ENCODE measurements at regions not wholly inside any gene's neighbourhood (a gene's known extent, or its start where the extent isn't known, plus 50 kb on each side); places are given as distances from the start of the nearest gene placed in this dataset.

- TF ChIP-seq CTCF (IDR thresholded peaks at IDR 0.05; ENCODE audit: extremely low read depth, low read depth, low read length): no peak
- Histone ChIP-seq H3K79me2 (ENCODE audit: insufficient read depth, low read length) (no peaks in the 10 kb centered on the region), H3K27ac (ENCODE audit: low read depth, low read length) (no peak overlapping the region), H2AFZ (ENCODE audit: low read length) (no peak overlapping the region), H3K4me1 (ENCODE audit: insufficient read depth, low read length) (no peaks in the 10 kb centered on the region), H3K36me3 (ENCODE audit: insufficient read depth, low read length) (no peaks in the 10 kb centered on the region), H4K20me1 (ENCODE audit: insufficient read depth, low read length) (no peaks in the 10 kb centered on the region), H3K27me3 (ENCODE audit: insufficient read depth, low read length) (no peaks in the 10 kb centered on the region), H3K4me3 (ENCODE audit: insufficient read depth, low read length) (no peak overlapping the region), H3K9me3 (ENCODE audit: low read depth, low read length) (no peaks in the 10 kb centered on the region), H3K4me2 (ENCODE audit: insufficient read depth, low read length) (no peak overlapping the region)
- DNase-seq (ENCODE audit: insufficient read length, low spot score, missing footprints): no peak
Observed at GRCh38 chr20:59448196-59448595, 147.8 kb downstream of the EDN3 start.

- Histone ChIP-seq H3K27me3 (ENCODE audit: insufficient read depth, low read length) (no peaks in the 10 kb centered on the region), H3K36me3 (ENCODE audit: insufficient read depth, low read length) (no peaks in the 10 kb centered on the region), H3K79me2 (ENCODE audit: insufficient read depth, low read length) (no peaks in the 10 kb centered on the region), H3K9me3 (ENCODE audit: low read depth, low read length) (no peaks in the 10 kb centered on the region), H3K27ac (ENCODE audit: low read depth, low read length) (no peak overlapping the region), H3K4me2 (ENCODE audit: insufficient read depth, low read length) (no peak overlapping the region), H3K4me3 (ENCODE audit: insufficient read depth, low read length) (no peak overlapping the region), H2AFZ (ENCODE audit: low read length) (no peak overlapping the region), H3K4me1 (ENCODE audit: insufficient read depth, low read length) (no peaks in the 10 kb centered on the region), H4K20me1 (ENCODE audit: insufficient read depth, low read length) (no peaks in the 10 kb centered on the region)
- DNase-seq (ENCODE audit: insufficient read length, low spot score, missing footprints): no peak
- no peak for TF ChIP-seq CTCF (IDR thresholded peaks at IDR 0.05; ENCODE audit: extremely low read depth, low read depth, low read length)
Observed at GRCh38 chr20:59448851-59449444, 148.5 kb downstream of the EDN3 start.

GRCh38 chr20:59451066-59451630 is 150.7 kb downstream of the EDN3 start:
- Histone ChIP-seq H4K20me1 (ENCODE audit: insufficient read depth, low read length) (no peaks in the 10 kb centered on the region), H3K9me3 (ENCODE audit: low read depth, low read length) (no peaks in the 10 kb centered on the region), H3K4me3 (ENCODE audit: insufficient read depth, low read length) (no peak overlapping the region), H3K4me2 (ENCODE audit: insufficient read depth, low read length) (no peak overlapping the region), H3K36me3 (ENCODE audit: insufficient read depth, low read length) (no peaks in the 10 kb centered on the region), H3K79me2 (ENCODE audit: insufficient read depth, low read length) (no peaks in the 10 kb centered on the region), H3K27me3 (ENCODE audit: insufficient read depth, low read length) (no peaks in the 10 kb centered on the region), H3K27ac (ENCODE audit: low read depth, low read length) (no peak overlapping the region), H3K4me1 (ENCODE audit: insufficient read depth, low read length) (no peaks in the 10 kb centered on the region), H2AFZ (ENCODE audit: low read length) (no peak overlapping the region)
- DNase-seq (ENCODE audit: insufficient read length, low spot score, missing footprints): no peak
- TF ChIP-seq CTCF (IDR thresholded peaks at IDR 0.05; ENCODE audit: extremely low read depth, low read depth, low read length): no peak

- Histone ChIP-seq H3K36me3 (ENCODE audit: insufficient read depth, low read length) (no peaks in the 10 kb centered on the region), H3K27ac (ENCODE audit: low read depth, low read length) (no peak overlapping the region), H2AFZ (ENCODE audit: low read length) (no peak overlapping the region), H3K4me1 (ENCODE audit: insufficient read depth, low read length) (no peaks in the 10 kb centered on the region), H3K79me2 (ENCODE audit: insufficient read depth, low read length) (no peaks in the 10 kb centered on the region), H3K4me2 (ENCODE audit: insufficient read depth, low read length) (no peak overlapping the region), H3K27me3 (ENCODE audit: insufficient read depth, low read length) (no peaks in the 10 kb centered on the region), H4K20me1 (ENCODE audit: insufficient read depth, low read length) (no peaks in the 10 kb centered on the region), H3K9me3 (ENCODE audit: low read depth, low read length) (no peaks in the 10 kb centered on the region), H3K4me3 (ENCODE audit: insufficient read depth, low read length) (no peak overlapping the region)
- TF ChIP-seq CTCF (IDR thresholded peaks at IDR 0.05; ENCODE audit: extremely low read depth, low read depth, low read length): no peak
- no peak for DNase-seq (ENCODE audit: insufficient read length, low spot score, missing footprints)
Observed at GRCh38 chr20:59451641-59452040, 151.2 kb downstream of the EDN3 start.
